ENCODE measurements at regions not wholly inside any gene's neighbourhood (a gene's known extent, or its start where the extent isn't known, plus 50 kb on each side); places are given as distances from the start of the nearest gene placed in this dataset.

DNA sequence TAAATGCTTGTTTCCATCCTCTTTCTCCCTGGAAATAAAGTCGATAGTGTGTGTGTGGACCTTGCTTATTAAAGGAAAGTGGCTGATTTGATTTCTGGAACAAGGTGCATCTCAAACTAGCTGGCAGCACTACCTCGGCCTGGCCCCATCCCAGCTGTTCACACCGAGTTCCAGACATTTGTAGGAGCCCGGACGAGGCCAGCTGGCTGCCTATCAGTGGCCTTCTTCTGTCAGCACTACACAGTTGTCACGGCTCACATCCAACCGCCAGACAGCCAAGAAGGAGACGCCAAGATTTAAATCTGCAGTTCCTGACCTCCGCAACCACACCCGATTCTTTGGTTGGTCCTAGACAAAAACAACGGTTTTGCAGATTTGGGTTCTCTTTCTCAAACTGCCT is 63.6 kb downstream of the PALM2AKAP2 start:
- peak; percentile 46 to 64 (median 55) for DNase-seq

DNA sequence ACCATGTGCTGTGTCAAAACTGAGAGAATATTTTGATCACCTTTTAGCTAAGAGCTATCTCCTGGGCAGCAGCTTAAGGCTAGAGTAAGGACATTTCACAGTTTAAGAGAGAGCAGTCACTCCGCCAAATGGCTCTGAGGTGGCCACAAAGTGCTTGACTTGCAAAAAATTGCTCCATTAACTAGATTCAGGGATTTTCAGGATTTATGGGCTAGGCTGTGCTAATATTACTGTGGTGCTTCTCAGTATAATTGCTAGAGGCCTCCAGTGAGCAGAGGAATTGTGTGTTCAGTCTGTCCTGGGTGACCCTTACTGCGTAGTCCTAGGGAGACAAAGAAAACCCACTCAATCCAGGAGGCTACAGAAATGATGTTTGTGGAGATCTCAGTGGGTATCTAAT is 65.2 kb downstream of the PALM2AKAP2 start:
- peaks cover 0 to 5% (median 3%) of the 10 kb centered on the region in 5 donors for H3K4me1 ChIP-seq (ENCODE audit: control insufficient read depth in 5 of 5, insufficient read depth in 5 of 5, low read length in 5 of 5)
- no peaks in the 10 kb centered on the region for H3K36me3 ChIP-seq (ENCODE audit: control insufficient read depth in 4 of 4, insufficient read depth in 4 of 4, low read length in 4 of 4)
- no peak for ATAC-seq (ENCODE audit: insufficient read depth, low FRiP score)
- peak overlapping the region in 1 of 2 donors; percentile 23 for H3K27ac ChIP-seq (ENCODE audit: low read depth in 1 of 2, low read length in 1 of 2)
- no peaks in the 10 kb centered on the region for H3K27me3 ChIP-seq (ENCODE audit: control insufficient read depth in 3 of 3, insufficient read depth in 3 of 3, low read length in 2 of 3)
- H3K9ac ChIP-seq (ENCODE audit: insufficient read depth in 1 of 2, low read length in 2 of 2): no peak overlapping the region
- H3K4me3 ChIP-seq: no peak overlapping the region
- DNase-seq: no peak
- WGBS, 2 donors: 88 to 98% methylated on average over 2 of the region's 2 CpGs
- TF ChIP-seq, protein P1, sequence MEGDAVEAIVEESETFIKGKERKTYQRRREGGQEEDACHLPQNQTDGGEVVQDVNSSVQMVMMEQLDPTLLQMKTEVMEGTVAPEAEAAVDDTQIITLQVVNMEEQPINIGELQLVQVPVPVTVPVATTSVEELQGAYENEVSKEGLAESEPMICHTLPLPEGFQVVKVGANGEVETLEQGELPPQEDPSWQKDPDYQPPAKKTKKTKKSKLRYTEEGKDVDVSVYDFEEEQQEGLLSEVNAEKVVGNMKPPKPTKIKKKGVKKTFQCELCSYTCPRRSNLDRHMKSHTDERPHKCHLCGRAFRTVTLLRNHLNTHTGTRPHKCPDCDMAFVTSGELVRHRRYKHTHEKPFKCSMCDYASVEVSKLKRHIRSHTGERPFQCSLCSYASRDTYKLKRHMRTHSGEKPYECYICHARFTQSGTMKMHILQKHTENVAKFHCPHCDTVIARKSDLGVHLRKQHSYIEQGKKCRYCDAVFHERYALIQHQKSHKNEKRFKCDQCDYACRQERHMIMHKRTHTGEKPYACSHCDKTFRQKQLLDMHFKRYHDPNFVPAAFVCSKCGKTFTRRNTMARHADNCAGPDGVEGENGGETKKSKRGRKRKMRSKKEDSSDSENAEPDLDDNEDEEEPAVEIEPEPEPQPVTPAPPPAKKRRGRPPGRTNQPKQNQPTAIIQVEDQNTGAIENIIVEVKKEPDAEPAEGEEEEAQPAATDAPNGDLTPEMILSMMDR (IDR thresholded peaks at IDR 0.05; ENCODE audit: control extremely low read depth, extremely low read depth): no peak
- peaks cover 0 to 4% (median 0%) of the 10 kb centered on the region in 4 donors for H3K9me3 ChIP-seq (ENCODE audit: control insufficient read depth in 4 of 4, insufficient read depth in 3 of 4, low read length in 3 of 4)

More for the DNA sequence above, 63.6 kb downstream of the PALM2AKAP2 start:
- Histone ChIP-seq H3K4me1 (ENCODE audit: control insufficient read depth in 5 of 5, insufficient read depth in 5 of 5, low read length in 5 of 5) (peaks cover 0 to 5% (median 3%) of the 10 kb centered on the region in 5 donors), H3K9ac (ENCODE audit: insufficient read depth in 1 of 2, low read length in 2 of 2) (no peak overlapping the region), H3K9me3 (ENCODE audit: control insufficient read depth in 4 of 4, insufficient read depth in 3 of 4, low read length in 3 of 4) (peaks cover 0 to 2% (median 0%) of the 10 kb centered on the region in 4 donors), H3K36me3 (ENCODE audit: control insufficient read depth in 4 of 4, insufficient read depth in 4 of 4, low read length in 4 of 4) (no peaks in the 10 kb centered on the region), H3K4me3 (no peak overlapping the region), H3K27ac (ENCODE audit: low read depth in 1 of 2, low read length in 1 of 2) (peak overlapping the region; percentile 1 to 56), H3K27me3 (ENCODE audit: control insufficient read depth in 3 of 3, insufficient read depth in 3 of 3, low read length in 2 of 3) (no peaks in the 10 kb centered on the region)
- WGBS, 2 donors: 69 to 75% methylated on average over 11 of the region's 11 CpGs
- no peak for ATAC-seq (ENCODE audit: insufficient read depth, low FRiP score)
- TF ChIP-seq, protein P1 (IDR thresholded peaks at IDR 0.05; ENCODE audit: control extremely low read depth, extremely low read depth): no peak

DNA sequence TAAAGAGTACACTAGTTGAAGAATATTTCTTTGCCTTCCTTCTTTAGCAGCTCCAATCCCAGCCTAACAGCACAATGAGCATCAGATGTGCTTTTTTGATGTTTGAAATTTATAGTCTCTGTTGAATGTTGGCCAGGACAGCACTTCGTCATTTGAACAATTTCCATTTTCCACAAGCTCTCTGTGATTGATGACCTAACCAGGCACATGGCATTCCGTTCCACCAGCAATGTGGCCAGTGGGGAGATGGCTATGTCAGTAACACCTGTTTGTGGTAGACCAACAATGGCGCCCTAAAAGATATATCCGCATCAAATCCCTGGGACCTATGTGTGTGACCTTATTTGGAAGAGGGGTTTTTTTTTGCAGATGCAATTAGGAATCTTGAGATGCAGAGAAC is 66.8 kb downstream of the PALM2AKAP2 start:
- TF ChIP-seq, protein P1 (IDR thresholded peaks at IDR 0.05; ENCODE audit: control extremely low read depth, extremely low read depth): no peak
- WGBS, 2 donors: 75 to 77% methylated on average over 4 of the region's 4 CpGs
- no peak for DNase-seq
- no peaks in the 10 kb centered on the region for H3K36me3 ChIP-seq (ENCODE audit: control insufficient read depth in 4 of 4, insufficient read depth in 4 of 4, low read length in 4 of 4)
- no peak overlapping the region for H3K9ac ChIP-seq (ENCODE audit: insufficient read depth in 1 of 2, low read length in 2 of 2)
- H3K27ac ChIP-seq (ENCODE audit: low read depth in 1 of 2, low read length in 1 of 2): no peak overlapping the region
- H3K27me3 ChIP-seq (ENCODE audit: control insufficient read depth in 3 of 3, insufficient read depth in 3 of 3, low read length in 2 of 3): no peaks in the 10 kb centered on the region
- ATAC-seq (ENCODE audit: insufficient read depth, low FRiP score): no peak
- H3K4me1 ChIP-seq (ENCODE audit: control insufficient read depth in 5 of 5, insufficient read depth in 5 of 5, low read length in 5 of 5): peaks cover 0 to 5% (median 3%) of the 10 kb centered on the region in 5 donors
- peaks cover 0 to 4% (median 0%) of the 10 kb centered on the region in 4 donors for H3K9me3 ChIP-seq (ENCODE audit: control insufficient read depth in 4 of 4, insufficient read depth in 3 of 4, low read length in 3 of 4)
- H3K4me3 ChIP-seq: no peak overlapping the region

DNA sequence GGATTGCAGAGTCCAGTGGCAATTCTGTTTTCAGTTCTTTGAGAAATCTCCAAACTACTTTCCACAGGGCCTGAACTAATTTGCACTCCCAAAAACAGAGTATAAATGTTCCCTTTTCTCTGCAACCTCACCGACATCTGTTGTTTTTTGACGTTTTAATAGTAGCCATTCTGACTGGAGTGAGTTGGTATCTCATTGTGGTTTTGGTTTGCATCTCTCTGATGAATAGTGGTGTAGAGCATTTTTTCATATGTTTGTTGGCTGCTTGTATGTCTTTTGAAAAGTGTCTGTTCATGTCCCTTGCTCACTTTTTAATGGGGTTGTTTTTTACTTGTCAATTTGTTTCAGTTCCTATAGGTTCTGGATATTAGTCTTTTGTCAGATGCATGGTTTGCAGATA is 72.6 kb downstream of the PALM2AKAP2 start:
- ATAC-seq (ENCODE audit: insufficient read depth, low FRiP score): no peak
- Histone ChIP-seq H3K9ac (ENCODE audit: insufficient read depth in 1 of 2, low read length in 2 of 2) (no peak overlapping the region), H3K4me1 (ENCODE audit: control insufficient read depth in 5 of 5, insufficient read depth in 5 of 5, low read length in 5 of 5) (peaks cover 0 to 21% (median 15%) of the 10 kb centered on the region in 5 donors), H3K4me3 (no peak overlapping the region), H3K36me3 (ENCODE audit: control insufficient read depth in 4 of 4, insufficient read depth in 4 of 4, low read length in 4 of 4) (no peaks in the 10 kb centered on the region), H3K27me3 (ENCODE audit: control insufficient read depth in 3 of 3, insufficient read depth in 3 of 3, low read length in 2 of 3) (no peaks in the 10 kb centered on the region), H3K9me3 (ENCODE audit: control insufficient read depth in 4 of 4, insufficient read depth in 3 of 4, low read length in 3 of 4) (peaks cover 0 to 4% (median 0%) of the 10 kb centered on the region in 4 donors), H3K27ac (ENCODE audit: low read depth in 1 of 2, low read length in 1 of 2) (no peak overlapping the region)
- 85 to 88% methylated on average over 2 of the region's 2 CpGs for WGBS, 2 donors
- DNase-seq: no peak
- TF ChIP-seq, protein P1 (IDR thresholded peaks at IDR 0.05; ENCODE audit: control extremely low read depth, extremely low read depth): no peak

Data from lung (tissue), 11 donors.